ENCODE measurements at regions not wholly inside any gene's neighbourhood (a gene's known extent, or its start where the extent isn't known, plus 50 kb on each side); places are given as distances from the start of the nearest gene placed in this dataset.

- H3K27ac ChIP-seq (ENCODE audit: low read length) = peak overlapping the region; percentile 100
- peak overlapping the region; percentile 48 for H3K4me2 ChIP-seq (ENCODE audit: low read length)
- peaks cover 6% of the 10 kb centered on the region for H3K36me3 ChIP-seq (replicated peaks; ENCODE audit: low read depth, low read length)
- no peak overlapping the region for H2AFZ ChIP-seq (ENCODE audit: low read depth, low read length)
- no peaks in the 10 kb centered on the region for H3K27me3 ChIP-seq (ENCODE audit: low read depth, low read length)
- H3K4me1 ChIP-seq (ENCODE audit: low read length) = peaks cover 79% of the 10 kb centered on the region
- no peaks in the 10 kb centered on the region for H3K9me3 ChIP-seq (ENCODE audit: insufficient read depth, low read length)
- no peak for TF ChIP-seq EZH2phosphoT487 (IDR thresholded peaks at IDR 0.05; ENCODE audit: low read depth)
- peak overlapping the region; percentile 65 for H3K9ac ChIP-seq (ENCODE audit: low read length)
- H4K20me1 ChIP-seq (ENCODE audit: insufficient read depth, low read length) = no peaks in the 10 kb centered on the region
- H3K79me2 ChIP-seq (ENCODE audit: low read length) = no peaks in the 10 kb centered on the region
- H3K4me3 ChIP-seq (ENCODE audit: low read length) = no peak overlapping the region
Observed at GRCh38 chr5:54775645-54776044, 209.7 kb downstream of the ESM1 start.

- Histone ChIP-seq H2AFZ (ENCODE audit: low read depth, low read length) (peak overlapping the region; percentile 37; the same call in 1 of the 2 replicates), H3K9ac (ENCODE audit: low read length) (peak overlapping the region; percentile 65)
Observed at GRCh38 chr5:54774281-54775170, 210.9 kb downstream of the ESM1 start.

GRCh38 chr5:54772684-54773083, 212.7 kb downstream of the ESM1 start:
- Histone ChIP-seq H3K79me2 (ENCODE audit: low read length) (no peaks in the 10 kb centered on the region), H3K4me1 (ENCODE audit: low read length) (peaks cover 90% of the 10 kb centered on the region), H3K36me3 (replicated peaks; ENCODE audit: low read depth, low read length) (no peaks in the 10 kb centered on the region), H3K27me3 (ENCODE audit: low read depth, low read length) (no peaks in the 10 kb centered on the region), H3K4me3 (ENCODE audit: low read length) (peak overlapping the region; percentile 44; the same call in 1 of the 2 replicates), H3K4me2 (ENCODE audit: low read length) (peak overlapping the region; percentile 68), H4K20me1 (ENCODE audit: insufficient read depth, low read length) (no peaks in the 10 kb centered on the region), H3K9ac (ENCODE audit: low read length) (peak overlapping the region; percentile 80), H3K9me3 (ENCODE audit: insufficient read depth, low read length) (no peaks in the 10 kb centered on the region), H3K27ac (ENCODE audit: low read length) (peak overlapping the region; percentile 100), H2AFZ (ENCODE audit: low read depth, low read length) (no peak overlapping the region)
- TF ChIP-seq EZH2phosphoT487 (IDR thresholded peaks at IDR 0.05; ENCODE audit: low read depth) (no peak), CTCF (IDR thresholded peaks at IDR 0.05; ENCODE audit: low read depth, low read length) (no peak)

More at GRCh38 chr5:54774281-54775170, 210.9 kb downstream of the ESM1 start:
- Histone ChIP-seq H3K4me3 (ENCODE audit: low read length) (peak overlapping the region; percentile 38), H3K9me3 (ENCODE audit: insufficient read depth, low read length) (no peaks in the 10 kb centered on the region), H4K20me1 (ENCODE audit: insufficient read depth, low read length) (no peaks in the 10 kb centered on the region), H3K4me2 (ENCODE audit: low read length) (peak overlapping the region; percentile 48), H3K79me2 (ENCODE audit: low read length) (no peaks in the 10 kb centered on the region), H3K27me3 (ENCODE audit: low read depth, low read length) (no peaks in the 10 kb centered on the region), H3K4me1 (ENCODE audit: low read length) (peaks cover 85% of the 10 kb centered on the region), H3K27ac (ENCODE audit: low read length) (peak overlapping the region; percentile 100), H3K36me3 (replicated peaks; ENCODE audit: low read depth, low read length) (no peaks in the 10 kb centered on the region)
- TF ChIP-seq CTCF (IDR thresholded peaks at IDR 0.05; ENCODE audit: low read depth, low read length) (no peak), EZH2phosphoT487 (IDR thresholded peaks at IDR 0.05; ENCODE audit: low read depth) (no peak)

- H2AFZ ChIP-seq (ENCODE audit: low read depth, low read length) = no peak overlapping the region
- no peaks in the 10 kb centered on the region for H3K9me3 ChIP-seq (ENCODE audit: insufficient read depth, low read length)
- no peak for TF ChIP-seq CTCF (IDR thresholded peaks at IDR 0.05; ENCODE audit: low read depth, low read length)
- no peak for TF ChIP-seq EZH2phosphoT487 (IDR thresholded peaks at IDR 0.05; ENCODE audit: low read depth)
- H3K4me3 ChIP-seq (ENCODE audit: low read length) = peak overlapping the region; percentile 16; the same call in 1 of the 2 replicates
- peak overlapping the region; percentile 80 for H3K9ac ChIP-seq (ENCODE audit: low read length)
- H3K4me2 ChIP-seq (ENCODE audit: low read length) = peak overlapping the region; percentile 68
- peaks cover 94% of the 10 kb centered on the region for H3K4me1 ChIP-seq (ENCODE audit: low read length)
- H3K36me3 ChIP-seq (replicated peaks; ENCODE audit: low read depth, low read length) = no peaks in the 10 kb centered on the region
- no peaks in the 10 kb centered on the region for H4K20me1 ChIP-seq (ENCODE audit: insufficient read depth, low read length)
- peak overlapping the region; percentile 100 for H3K27ac ChIP-seq (ENCODE audit: low read length)
- no peaks in the 10 kb centered on the region for H3K27me3 ChIP-seq (ENCODE audit: low read depth, low read length)
- H3K79me2 ChIP-seq (ENCODE audit: low read length) = no peaks in the 10 kb centered on the region
Observed at GRCh38 chr5:54772231-54772630, 213.2 kb downstream of the ESM1 start.

Data from OCI-LY3 (cell line).